Activated CD4-positive, alpha-beta T cell treated with anti-CD3 and anti-CD28 coated beads, Interleukin-2, amount 50 U/mL, for 16 hours (primary cell): ENCODE measurements at regions not wholly inside any gene's neighbourhood (a gene's known extent, or its start where the extent isn't known, plus 50 kb on each side); places are given as distances from the start of the nearest gene placed in this dataset.
"Not testable (repeated sequence)": the region's sequence is repeated elsewhere in the genome, so short reads cannot be mapped to it uniquely, and the experiment has no call there.

Source experiments
- DNase-seq: peaks from one replicate; pipeline ENCODE4 v3.0.0-alpha.2; 2020

DNA sequence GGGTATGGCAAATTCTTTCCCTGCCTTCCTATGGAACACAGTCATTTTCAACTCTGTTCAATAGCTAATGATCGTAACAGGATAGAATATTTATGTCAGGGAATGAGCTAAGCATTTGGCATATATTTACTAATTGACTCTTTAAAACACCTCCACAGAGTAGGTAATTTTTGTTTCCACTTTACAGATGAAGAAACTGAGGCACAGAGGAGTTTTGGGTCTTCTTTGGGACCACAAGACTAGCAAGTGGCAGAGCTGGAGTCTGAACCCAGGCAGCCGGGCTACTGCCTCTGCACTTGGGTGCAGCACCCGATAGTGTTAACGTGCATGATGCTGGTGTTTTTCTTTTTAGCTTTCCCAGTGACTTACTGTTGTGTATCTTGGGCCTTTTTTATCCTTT, 384.0 kb downstream of the SFMBT2 start:
- no peak for DNase-seq

DNA sequence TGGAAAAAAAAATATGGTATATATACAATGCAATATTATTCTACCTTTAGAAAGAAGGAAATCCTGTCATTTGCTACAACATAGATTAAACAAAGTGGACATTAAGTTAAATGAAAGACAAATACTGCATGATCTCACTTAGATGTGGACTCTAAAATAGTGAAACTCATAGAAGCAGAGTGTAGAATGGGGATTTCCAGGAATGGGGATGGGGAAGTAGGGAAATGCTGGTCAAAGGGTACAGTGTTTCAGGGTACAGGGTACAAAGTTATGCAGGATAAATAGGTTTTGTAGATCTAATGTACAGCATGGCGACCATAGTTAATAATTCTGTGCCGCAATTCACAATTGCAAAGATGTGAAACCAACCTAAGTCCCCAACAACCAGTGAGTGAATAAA, 385.5 kb downstream of the SFMBT2 start:
- DNase-seq, result no peak

DNA sequence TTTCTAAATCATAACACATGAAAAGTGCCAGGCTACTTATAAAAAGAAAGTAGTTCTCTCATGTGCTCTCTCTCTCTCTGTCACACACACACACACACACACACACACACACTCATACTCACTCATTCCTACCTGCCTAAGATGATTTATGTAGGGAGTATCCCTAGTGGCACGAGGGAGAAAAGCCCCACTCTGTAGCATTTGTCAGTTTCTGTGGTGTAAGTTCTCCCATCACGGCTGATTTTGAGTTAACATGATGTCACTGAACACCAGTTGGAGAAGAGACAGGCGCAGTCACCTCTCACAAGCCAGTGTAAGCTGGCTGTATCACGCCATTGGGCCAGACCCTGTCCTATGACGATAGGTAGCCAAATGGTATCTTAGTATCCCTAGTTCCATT, 395.4 kb downstream of the SFMBT2 start:
- no peak for DNase-seq

GRCh38 chr10:7014721-7015120, 396.1 kb downstream of the SFMBT2 start:
- no peak for DNase-seq

DNA sequence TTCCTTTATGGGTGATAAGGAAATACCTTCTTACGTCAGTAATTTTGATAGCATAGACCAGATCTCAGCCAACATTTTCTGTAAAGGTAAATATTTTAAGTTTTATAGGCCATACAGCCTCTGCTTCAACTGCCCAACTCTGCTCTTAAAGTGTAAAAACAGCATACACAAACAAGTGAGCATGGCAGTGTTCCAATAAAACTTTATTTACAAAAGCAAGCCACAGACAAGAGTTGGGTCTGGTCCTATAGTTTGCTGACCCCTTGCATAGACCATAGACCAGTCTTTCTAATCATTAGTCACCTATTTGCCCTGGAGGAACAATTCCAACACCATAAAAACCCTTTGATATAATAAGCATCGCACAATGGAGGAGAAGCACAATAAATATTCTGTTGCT, 398.8 kb downstream of the SFMBT2 start:
- no peak for DNase-seq

DNA sequence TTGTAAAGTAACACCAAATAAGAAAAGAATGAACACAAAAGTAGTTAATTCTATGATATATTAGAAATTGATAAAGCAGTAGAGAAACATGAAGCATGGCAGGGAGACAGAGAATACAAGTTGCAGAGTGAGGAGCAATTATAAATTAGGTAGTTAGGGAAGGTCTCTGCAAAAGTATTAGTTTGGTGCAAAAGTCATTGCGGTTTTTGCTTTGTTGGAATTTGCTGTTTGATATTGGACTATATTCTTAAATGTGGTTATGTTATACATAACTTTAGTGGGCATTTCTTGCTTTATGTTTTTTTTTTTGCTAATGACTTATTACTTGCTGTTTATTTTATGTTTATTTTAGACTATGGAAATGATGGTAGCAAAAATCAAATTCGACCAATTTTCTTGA, 402.2 kb downstream of the SFMBT2 start:
- DNase-seq, result no peak

DNA sequence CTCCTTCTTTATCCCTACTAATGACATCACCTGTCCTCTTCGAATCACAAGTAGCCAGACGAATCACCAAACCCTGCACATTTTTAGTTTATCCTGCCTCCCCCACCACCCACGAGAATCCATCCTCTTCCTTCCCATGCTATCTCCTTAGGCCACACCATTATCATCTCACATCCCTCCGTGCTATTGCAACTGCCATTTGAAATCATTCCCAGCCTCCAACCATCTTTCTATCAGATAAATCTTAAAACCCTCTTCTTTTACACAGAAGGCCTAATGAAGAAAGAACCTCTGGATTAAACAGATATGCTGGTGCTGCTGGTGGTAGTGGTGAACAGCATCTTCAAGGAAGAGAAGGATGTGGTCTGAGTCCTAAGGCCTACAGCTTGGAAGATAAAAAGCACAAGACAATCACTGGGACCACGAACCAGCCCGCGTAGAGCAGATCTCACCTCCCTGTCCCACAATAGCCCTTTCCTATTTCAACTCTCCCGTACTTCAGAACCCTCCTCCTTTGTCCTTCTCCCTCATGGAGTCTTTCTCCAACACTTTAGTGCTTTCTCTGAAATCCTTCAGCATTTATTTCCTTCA, 403.1 kb downstream of the SFMBT2 start:
- no peak for DNase-seq

GRCh38 chr10:7006566-7006965, 404.3 kb downstream of the SFMBT2 start:
- DNase-seq, result no peak

- no peak for DNase-seq
Observed at GRCh38 chr10:7003831-7004395, 406.9 kb downstream of the SFMBT2 start.

GRCh38 chr10:7000061-7000460, 410.8 kb downstream of the SFMBT2 start:
- no peak for DNase-seq

GRCh38 chr10:6999232-6999925, 411.5 kb downstream of the SFMBT2 start:
- no peak for DNase-seq

- no peak for DNase-seq
Observed at GRCh38 chr10:6997509-6997908, 413.3 kb downstream of the SFMBT2 start.

GRCh38 chr10:6996431-6996830, 414.4 kb downstream of the SFMBT2 start:
- DNase-seq, result no peak

DNA sequence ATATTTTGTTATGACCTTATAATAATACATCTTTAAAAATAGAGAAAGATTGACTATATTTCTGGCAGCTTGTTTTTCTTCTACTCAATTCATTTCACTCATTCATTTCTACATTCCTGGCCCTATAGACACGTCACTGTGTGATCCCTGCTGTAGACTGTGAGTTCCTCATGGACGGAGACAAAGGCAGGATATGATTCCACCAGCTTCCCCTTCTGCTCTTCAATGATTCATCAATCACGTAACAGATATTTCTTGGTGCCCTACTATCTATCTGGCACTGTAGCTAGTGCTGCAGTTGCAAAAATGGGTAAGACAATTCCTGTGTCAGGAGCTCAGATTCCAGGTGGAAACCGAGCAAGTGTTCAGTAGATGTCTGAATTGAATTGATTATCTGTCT, 415.0 kb downstream of the SFMBT2 start:
- DNase-seq, result no peak

DNA sequence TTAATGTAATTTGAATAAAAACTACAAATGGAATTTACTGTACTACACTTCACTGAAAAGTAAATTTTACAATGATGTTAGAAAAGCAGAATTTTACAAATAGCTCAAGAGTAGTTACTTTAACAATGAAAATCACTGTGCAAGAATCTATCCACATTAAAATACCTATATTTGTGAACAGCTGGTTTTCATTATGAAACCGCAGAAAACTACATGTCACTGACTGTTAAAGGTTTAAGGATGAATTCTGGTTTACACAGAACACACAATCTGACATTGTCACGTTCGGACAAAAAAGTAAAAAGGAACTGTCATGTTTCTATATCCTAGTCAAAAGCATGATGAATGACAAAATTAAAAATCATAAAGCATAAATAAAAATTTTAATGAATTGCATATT, 415.3 kb upstream of the PRKCQ start:
- DNase-seq, result no peak

- DNase-seq, result no peak
Observed at GRCh38 chr10:6990891-6991290, 410.8 kb upstream of the PRKCQ start.

DNA sequence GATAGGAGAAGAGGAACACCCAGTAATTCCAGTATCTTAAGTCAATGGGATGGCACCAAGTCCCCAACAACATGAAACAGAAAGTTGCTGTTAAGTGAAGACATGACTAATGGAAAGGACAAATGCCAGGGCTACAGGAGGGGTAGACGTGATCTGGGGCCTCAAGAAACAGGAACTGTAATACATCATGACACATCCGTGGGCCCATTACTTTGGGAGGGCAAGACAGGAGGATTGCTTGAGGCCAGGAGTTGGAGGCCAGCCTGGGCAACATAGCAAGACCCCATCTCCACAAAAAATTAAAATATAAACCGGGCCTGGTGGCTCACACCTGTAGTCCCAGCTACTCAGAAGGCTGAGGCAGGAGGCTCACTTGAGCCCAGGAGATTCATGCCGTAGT, 408.6 kb upstream of the PRKCQ start:
- DNase-seq, result no peak

GRCh38 chr10:6987536-6987945, 407.5 kb upstream of the PRKCQ start:
- no peak for DNase-seq

DNA sequence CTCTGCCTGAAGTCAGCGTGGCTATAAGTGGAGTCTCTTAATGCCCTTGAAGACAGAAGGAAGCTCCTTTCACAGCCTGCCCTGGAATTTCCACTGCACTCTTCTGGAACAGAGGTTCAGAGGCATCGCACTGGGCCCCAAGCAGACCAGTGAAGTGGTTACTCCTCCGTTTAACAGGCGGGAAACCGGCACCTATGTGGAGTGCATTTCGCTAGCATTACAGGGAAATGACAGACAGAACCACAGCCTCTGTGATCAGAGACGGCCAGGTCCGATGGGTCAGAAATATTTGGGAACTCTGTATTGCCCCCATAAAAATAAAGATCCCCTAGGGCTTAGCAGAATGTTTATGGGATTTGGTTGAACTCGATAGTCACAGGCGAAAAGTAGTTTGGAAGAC, 406.9 kb upstream of the PRKCQ start:
- DNase-seq, result no peak

DNA sequence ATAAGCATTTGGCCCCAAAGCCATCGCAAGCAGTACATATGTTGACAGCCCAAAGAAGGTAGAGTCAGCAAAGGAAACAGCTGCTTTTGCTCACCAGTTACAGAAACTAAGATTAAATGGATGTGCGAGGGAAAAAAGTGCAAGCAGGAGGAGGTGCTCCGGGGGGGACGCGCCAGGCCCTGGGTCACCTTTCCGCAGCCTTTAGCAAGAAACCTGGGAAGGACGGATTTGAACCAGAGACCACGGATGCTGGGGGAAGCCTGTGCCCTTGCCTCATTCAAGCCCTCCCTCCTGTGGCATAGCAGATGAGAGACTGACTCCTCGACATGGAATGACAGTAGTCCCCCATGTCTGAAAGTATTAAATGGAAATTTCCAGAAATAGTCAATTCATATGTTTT, 405.6 kb upstream of the PRKCQ start:
- DNase-seq, result no peak

- DNase-seq, result no peak
Observed at GRCh38 chr10:6984971-6985370, 404.9 kb upstream of the PRKCQ start.

- DNase-seq, result not testable (repeated sequence)
Observed at GRCh38 chr10:6984016-6984415, 403.9 kb upstream of the PRKCQ start.

GRCh38 chr10:6980353-6980752, 400.3 kb upstream of the PRKCQ start:
- DNase-seq, result no peak

DNA sequence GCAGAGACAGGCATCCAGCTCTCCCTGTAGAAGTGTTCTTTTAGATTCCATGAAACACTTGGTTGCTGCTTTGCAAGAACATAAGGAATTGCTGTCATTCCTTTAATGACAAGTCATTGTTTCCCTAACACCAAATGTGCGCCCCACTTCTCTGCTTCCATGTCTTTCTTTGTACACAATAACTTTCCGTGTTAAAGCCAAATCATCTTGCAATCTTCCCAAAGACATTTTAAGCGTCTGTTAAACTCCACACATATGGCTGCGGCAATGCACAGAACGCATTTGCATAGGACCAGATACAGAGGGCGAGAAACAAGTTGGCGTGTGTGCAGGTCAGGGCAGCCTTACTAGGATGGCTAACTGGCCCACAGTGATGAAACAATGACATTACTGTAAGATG, 399.3 kb upstream of the PRKCQ start:
- no peak for DNase-seq

DNA sequence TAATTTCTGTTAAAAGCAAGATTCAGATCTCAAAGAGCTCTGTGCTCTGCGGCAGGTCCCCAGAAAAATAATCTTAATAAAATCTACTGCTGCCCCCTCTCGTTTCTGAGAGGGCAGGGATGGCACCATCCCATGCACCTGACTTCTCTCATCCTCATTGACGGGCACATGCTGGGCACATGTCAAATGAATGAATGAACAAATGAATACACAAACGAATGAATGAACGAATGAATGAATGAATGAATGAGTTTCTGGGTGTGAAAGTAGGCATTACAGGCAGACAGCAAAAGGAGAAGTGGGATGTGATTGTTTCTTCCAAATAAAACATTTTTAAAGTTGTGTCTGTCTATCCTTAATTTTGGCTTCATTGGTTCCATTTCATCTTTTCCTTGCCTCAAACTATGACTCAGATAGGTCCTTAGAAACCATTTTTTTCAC, 398.1 kb upstream of the PRKCQ start:
- DNase-seq, result no peak
